ENCODE measurements at regions not wholly inside any gene's neighbourhood (a gene's known extent, or its start where the extent isn't known, plus 50 kb on each side); places are given as distances from the start of the nearest gene placed in this dataset.
A peak's percentile ranks its signal among the peaks of the same experiment; 100 is the strongest.

DNA sequence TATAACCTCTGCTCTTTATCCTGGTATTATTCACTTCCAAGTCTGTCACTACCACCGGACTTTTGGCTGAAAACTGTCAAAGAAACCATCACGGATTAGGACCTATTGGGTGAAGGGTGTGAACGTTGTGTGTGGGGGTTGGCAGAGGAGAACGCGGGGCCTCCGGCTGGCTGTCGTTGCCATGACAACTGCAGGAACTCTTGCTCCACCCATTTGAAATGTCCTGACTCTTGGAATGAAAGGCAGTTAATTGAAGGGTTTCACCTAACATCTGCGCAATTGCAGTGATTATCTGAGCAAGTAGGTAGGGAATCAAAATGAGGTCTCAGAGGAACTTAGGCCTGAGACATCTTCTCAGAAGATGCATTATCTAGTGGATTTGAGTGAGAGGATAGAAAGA, 60.9 kb upstream of the CLMP start:
- no peak for DNase-seq (ENCODE audit: low read depth)

DNA sequence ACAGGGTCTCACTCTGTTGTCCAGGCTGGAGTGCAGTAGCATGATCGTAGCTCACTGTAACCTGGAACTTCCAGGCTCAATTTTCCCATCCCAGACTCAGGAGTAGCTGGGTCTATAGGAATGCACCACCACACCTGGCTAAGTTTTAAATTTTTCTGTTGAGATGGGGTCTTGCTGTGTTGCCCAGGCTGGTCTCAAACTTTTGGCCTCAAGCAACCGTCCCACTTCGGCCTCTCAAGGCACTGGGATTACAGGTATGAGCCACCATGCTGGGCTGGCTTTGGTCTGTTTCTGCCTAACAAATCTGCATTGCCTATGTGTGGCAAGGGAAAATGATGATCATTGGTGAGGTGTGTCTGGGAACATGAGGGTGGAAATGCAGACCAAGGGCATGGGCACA, 59.3 kb upstream of the CLMP start:
- DNase-seq (ENCODE audit: low read depth), result no peak

DNA sequence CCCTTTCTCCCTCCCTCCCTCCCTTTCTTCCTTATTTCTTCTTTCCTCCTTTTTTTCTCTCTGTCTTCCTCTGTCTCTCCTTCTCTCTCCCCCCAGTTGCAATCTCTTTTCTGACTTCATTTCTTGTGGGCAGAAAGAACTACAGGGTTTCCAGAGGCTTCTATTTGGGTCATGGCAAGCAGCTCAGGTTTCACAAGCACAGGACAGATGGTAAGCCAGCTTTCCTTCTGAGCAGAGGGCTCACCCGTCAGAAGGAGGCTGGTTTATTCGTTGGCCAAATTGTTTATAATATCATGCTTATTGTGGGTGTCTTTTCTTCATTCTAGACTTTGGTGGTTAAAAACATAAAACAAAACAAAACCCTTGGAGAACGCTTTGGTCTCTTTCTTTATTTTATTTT, 58.9 kb upstream of the CLMP start:
- peak; percentile 64 for DNase-seq (ENCODE audit: low read depth)

DNA sequence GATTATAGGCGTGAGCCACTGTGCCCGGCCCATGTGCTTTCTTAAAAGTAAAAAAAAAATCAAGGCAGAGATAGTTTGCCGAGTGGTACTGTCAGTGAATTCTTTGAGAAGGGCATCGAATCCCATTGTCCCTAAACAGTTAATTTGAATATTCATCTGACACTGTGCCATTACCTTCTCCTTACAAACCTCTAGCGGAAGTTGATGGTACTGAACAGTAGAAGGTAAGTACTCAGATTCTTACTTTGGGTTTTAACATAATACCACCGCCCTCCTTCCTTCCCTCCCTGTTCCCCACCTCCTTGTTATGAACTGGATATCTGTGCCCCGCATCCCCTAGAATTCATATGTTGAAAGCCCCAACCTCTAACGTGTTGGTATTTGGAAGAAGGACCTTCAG, 58.2 kb upstream of the CLMP start:
- no peak for DNase-seq (ENCODE audit: low read depth)

DNA sequence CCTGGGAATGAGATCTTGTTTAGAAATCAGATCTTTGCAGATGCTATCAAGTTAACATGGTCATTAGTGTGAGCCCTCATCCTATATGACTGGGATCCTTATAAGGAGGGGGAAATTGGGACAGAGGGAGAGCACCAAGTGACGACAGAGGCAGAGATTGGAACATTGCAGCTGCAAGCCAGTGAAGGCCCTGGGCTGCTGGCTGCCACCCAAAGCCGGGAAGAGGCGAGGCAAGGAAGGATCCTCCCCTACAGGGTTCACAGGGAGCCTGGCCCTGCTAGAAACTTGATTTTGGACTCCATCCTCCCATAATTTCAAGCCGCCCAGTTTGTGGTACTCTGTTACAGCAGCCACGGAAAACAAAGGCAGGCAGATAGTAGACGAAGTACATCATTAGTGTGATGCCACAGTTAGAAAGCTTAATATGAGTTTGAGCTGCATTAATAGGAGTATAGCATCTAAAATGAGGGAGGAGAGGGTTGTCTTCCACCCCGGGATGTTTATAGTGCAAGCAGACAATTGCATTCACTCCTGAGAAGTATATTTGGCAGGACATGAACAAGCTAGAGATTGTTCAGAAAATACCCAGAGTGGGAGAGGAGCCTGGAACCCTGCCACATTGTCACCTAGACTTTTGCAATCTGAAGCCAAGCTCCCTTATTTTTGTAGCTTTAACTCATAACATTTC, 56.8 kb upstream of the CLMP start:
- no peak for DNase-seq (ENCODE audit: low read depth)

DNA sequence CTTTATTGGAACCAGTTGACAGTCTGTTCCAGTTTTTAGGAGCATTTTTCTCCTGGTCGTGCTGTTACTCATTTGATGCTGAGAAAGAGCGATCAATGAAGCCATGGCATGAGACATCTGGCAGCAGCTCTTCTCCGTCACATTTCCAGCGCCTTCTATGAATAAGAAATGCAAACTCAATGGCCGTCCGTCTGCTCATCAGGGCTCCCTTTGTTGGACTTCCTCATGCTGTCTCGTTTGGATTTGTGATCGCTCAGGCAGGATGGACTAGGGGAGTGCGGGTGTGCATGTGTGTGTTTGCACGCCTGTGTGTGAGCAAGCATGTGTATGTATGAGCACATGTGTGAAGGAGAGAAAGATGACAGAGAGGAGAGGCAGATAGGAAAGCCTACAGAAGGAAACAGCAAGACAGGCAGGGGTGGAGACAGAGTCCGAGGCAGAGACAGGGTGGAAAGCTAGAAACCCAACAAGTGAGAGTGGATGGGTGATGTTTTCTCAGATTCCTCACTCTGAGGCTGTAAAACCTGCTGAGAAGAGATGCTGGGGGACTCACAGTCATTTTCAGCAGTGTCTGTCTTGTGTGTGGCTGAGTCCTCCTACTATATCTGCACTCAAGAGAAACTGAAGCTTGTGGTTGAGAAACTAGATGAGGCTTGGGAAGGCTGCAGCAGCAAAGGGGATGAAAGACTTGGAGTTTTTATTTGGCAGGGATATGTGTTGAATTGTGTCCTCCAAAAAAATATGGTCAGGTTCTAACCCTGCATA, 56.0 kb upstream of the CLMP start:
- no peak for DNase-seq (ENCODE audit: low read depth)

DNA sequence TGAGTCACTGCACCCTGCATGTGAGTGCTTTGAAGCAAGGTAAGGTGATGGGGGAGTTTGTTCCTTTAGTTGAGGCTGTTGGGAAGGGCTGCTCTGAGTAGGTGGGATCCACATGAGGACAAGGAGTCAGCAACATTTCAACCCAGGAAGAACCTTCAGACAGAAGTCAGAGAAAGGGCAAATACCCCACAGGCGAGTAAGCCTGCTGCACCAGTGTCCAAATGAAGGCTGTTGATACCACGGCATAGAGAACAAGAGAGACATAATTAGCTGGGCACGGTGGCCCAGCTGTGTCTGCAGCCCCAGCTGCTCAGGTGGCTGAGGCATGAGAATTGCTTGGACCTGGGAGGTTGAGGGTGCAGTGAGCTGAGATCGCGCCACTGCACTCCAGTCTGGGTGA, 54.3 kb upstream of the CLMP start:
- DNase-seq (ENCODE audit: low read depth), result peak; percentile 41

DNA sequence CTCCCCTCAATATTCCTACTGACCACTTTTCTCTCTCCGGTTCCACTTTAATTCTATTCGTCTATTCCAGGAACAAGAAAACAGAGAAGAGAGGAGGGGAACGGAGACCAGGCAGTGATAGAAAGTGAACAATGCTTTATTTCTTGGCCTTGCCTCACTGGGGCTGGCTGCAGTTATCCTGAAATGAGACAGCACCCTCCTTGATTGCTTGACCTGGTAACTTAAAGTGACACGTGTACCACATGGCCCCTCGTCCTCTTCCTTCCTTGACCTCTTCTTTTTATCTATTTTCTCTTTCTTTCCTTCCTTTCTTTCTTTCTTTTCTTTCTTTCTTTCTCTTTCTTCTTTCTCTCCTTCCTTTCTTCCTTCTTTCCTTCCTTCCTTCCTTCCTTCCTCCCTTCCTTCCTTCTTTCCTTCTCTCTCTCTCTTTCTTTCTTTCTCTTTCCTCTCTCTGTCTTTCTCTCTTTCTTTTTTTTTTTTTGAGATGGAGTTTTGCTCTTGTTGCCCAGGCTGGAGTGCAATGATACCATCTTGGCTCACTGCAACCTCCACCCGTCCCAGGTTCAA, 52.8 kb upstream of the CLMP start:
- no peak for DNase-seq (ENCODE audit: low read depth)

DNA sequence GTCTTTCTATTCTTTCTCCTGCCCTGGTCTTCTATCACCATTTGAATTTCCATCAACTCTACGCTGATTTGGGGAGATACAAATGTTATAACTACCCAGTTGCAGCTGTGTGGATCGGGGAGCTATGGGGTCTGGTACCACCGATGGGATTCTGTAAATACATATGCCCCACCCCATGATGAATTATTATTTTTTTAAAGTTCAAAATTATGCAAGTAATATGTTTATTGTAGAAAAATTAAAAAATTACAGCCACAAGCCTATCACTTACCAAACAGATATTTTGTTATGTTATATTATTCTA, 52.4 kb upstream of the CLMP start:
- no peak for DNase-seq (ENCODE audit: low read depth)

DNA sequence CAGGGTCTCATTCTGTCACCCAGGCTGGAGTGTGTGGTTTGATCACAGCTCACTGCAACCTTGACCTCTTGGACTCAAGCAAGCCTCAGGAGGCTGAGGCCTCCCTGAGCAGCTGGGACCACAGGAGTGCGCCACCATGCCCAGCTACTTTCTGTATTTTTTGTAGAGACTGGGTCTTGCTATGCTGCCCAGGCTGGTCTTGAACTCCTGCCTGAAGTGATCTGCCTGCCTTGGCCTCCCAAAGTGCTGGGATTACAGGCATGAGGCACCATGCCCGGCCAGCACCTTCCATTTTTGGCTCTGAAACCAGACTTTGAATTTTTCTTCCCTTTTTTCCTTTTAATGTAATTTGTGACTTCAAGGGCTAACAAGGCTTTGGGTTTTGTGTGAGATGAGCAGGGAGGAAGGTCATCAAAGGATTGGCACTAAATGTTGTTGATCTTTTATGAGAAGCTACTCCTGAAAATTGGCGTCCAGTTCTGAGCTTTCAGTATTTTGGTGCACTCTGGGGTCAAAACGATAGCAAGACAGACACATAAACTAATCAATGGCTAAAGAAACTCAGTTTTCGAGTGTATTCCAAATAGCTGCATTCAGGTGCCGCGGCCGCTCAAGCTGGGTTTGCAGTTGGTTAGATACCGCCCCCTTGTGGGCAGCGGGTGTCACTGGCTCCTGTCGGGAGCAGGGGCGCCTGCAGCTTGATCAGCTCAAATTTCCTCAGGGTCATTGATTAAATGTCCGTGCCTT, 51.9 kb upstream of the CLMP start:
- DNase-seq (ENCODE audit: low read depth), result peak; percentile 62

DNA sequence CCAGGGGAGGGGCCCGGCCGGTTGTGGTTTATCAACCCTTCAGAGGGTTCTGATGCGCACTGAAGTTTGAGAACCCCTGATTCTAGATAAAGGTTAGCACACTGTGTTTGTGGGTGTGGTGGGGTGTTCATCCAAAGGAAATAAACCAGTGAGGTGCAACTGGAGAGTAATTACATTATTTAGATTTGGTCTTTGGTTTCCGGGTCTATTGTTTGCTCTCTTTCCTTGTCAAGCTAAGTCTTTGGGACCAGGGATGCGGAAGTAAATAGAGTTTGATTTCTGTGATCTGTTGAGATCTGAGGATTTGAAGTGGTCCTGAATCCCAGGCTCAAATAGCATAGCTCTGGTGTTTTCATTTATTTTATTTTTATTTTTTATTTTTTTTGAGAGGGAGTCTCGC, 50.5 kb upstream of the CLMP start:
- DNase-seq (ENCODE audit: low read depth), result no peak
